Large intestine (tissue), 3 donors: ENCODE measurements at regions not wholly inside any gene's neighbourhood (a gene's known extent, or its start where the extent isn't known, plus 50 kb on each side); places are given as distances from the start of the nearest gene placed in this dataset.
"Not testable (repeated sequence)": the region's sequence is repeated elsewhere in the genome, so short reads cannot be mapped to it uniquely, and the experiment has no call there.

Source experiments
- DNase-seq, 2 donors: peaks; one replicate each; pipeline versions ENCODE4 v3.0.0 to v3.0.0-alpha.2; 2013
- H3K27ac ChIP-seq: one replicate; pipeline ENCODE4 v1.5.1; 2013; ENCODE audit warnings: low read length
- H3K27me3 ChIP-seq: 2 replicates; pipeline ENCODE4 v1.6.1; 2013; ENCODE audit warnings: low read length; ENCODE audit not compliant: control insufficient read depth, insufficient read depth
- H3K36me3 ChIP-seq: 2 replicates; pipeline ENCODE4 v1.6.1; 2013; ENCODE audit warnings: low read length; ENCODE audit not compliant: control insufficient read depth, insufficient read depth
- H3K4me1 ChIP-seq: one replicate; pipeline ENCODE4 v1.6.1; 2013; ENCODE audit warnings: low read length; ENCODE audit not compliant: control insufficient read depth, insufficient read depth
- H3K4me3 ChIP-seq: one replicate; pipeline ENCODE4 v1.5.1; 2013; ENCODE audit warnings: low read length
- H3K9me3 ChIP-seq: one replicate; pipeline ENCODE4 v1.6.1; 2013; ENCODE audit warnings: mild to moderate bottlenecking, low read depth, low read length, moderate library complexity; ENCODE audit not compliant: control insufficient read depth
- WGBS: methylation state at CpG from one replicate; pipeline ENCODE4 v1.1.5; 2013; ENCODE audit warnings: low lambda C conversion rate; ENCODE audit not compliant: insufficient coverage; 5-methylcytosine and 5-hydroxymethylcytosine counted together

- not testable (repeated sequence) for H3K4me1 ChIP-seq, H3K4me3 ChIP-seq, H3K27ac ChIP-seq, H3K9me3 ChIP-seq, DNase-seq, H3K27me3 ChIP-seq, H3K36me3 ChIP-seq
- no CpG with 5 or more reads among the region's 31 CpGs for WGBS
These were observed 203.4 kb downstream of the SOX4 start for GRCh38 chr6:21796979-21797378.

DNA sequence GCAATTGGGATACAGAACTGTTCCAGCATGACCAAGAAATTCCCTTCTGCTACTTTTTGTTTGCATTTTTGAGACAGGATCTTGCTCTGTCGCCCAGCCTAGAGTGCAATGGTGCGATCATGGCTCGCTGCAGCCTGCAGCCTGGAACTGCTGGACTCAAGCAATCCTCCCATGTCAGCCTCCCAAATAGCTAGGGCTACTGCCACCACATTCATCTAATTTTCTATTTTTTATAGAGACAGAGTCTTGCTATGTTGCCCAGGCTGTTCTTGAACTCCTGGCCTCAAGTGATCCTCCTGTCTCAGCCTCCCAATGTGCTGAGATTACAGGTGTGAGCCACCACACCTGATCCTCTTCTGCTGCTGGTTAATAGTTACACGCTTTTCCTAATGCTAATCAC lies 204.9 kb downstream of the SOX4 start:
- Histone ChIP-seq H3K27me3 (no peaks in the 10 kb centered on the region), H3K4me1 (no peaks in the 10 kb centered on the region), H3K36me3 (no peaks in the 10 kb centered on the region), H3K4me3 (no peak overlapping the region), H3K27ac (no peak overlapping the region), H3K9me3 (peaks cover 3% of the 10 kb centered on the region)
- DNase-seq, result no peak
- WGBS, result 100% methylated on average over 1 of the region's 4 CpGs

DNA sequence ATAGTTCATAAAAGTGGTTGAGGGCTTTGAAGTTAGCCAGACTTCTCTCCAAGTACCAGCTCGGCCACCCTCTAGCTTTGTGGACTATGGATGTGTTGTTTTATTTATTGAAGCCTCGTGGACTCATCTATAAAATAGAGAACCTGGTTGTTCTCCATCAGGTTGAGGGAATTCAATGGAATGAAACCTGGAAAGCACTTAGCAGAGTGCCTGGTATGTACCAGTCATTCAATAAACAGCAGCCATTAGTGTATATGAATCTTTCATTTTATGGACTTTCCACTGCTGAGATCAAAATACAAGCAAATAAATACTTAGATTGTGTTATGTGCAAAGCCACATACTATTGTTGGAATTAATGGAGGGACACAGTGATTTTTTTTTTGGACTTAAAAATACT lies 206.8 kb downstream of the SOX4 start:
- WGBS, result no CpG with 5 or more reads among the region's 2 CpGs

DNA sequence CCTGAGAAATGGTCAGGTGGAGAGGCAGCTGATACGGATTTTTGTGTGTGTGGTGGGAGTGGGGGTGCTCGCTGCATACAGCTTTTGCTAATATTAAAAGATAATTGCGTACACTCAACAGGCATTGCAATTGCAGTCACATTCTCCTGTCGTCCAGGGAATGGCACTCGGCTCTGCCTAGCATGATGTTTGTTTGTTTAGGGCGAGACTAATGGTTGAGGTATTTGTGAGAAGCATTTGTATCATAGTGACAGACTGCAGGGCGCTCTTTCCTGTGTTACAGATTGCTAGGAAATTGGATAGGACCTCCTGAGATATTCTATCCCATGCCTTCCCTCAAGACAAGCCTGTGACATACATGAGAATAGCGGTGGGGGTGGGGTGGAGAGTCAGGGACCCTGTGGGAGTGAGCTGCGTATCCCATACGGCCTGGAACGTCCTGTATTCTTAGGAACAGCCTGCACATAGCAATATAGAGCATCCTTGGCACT lies 207.4 kb downstream of the SOX4 start:
- no peak overlapping the region for H3K4me3 ChIP-seq
- DNase-seq, result no peak
- H3K27me3 ChIP-seq, result no peaks in the 10 kb centered on the region
- no peaks in the 10 kb centered on the region for H3K4me1 ChIP-seq
- WGBS, result no CpG with 5 or more reads among the region's 11 CpGs
- no peak overlapping the region for H3K27ac ChIP-seq
- no peaks in the 10 kb centered on the region for H3K36me3 ChIP-seq
- peaks cover 3% of the 10 kb centered on the region for H3K9me3 ChIP-seq

More for the DNA sequence above, 206.8 kb downstream of the SOX4 start:
- H3K36me3 ChIP-seq, result no peaks in the 10 kb centered on the region
- H3K4me3 ChIP-seq, result no peak overlapping the region
- no peak for DNase-seq
- no peak overlapping the region for H3K27ac ChIP-seq
- peaks cover 3% of the 10 kb centered on the region for H3K9me3 ChIP-seq
- no peaks in the 10 kb centered on the region for H3K4me1 ChIP-seq
- no peaks in the 10 kb centered on the region for H3K27me3 ChIP-seq

GRCh38 chr6:21801446-21802174 lies 208.1 kb downstream of the SOX4 start:
- Histone ChIP-seq H3K27me3 (no peaks in the 10 kb centered on the region), H3K27ac (no peak overlapping the region), H3K4me1 (no peaks in the 10 kb centered on the region), H3K4me3 (no peak overlapping the region), H3K9me3 (peaks cover 3% of the 10 kb centered on the region), H3K36me3 (no peaks in the 10 kb centered on the region)
- no peak for DNase-seq
- 83% methylated on average over 1 of the region's 1 CpG for WGBS

- WGBS, result 40% methylated on average over 1 of the region's 2 CpGs
- Histone ChIP-seq H3K4me1 (no peaks in the 10 kb centered on the region), H3K9me3 (peaks cover 3% of the 10 kb centered on the region), H3K36me3 (no peaks in the 10 kb centered on the region), H3K27ac (no peak overlapping the region), H3K4me3 (no peak overlapping the region), H3K27me3 (no peaks in the 10 kb centered on the region)
- no peak for DNase-seq
These were observed 208.7 kb downstream of the SOX4 start for GRCh38 chr6:21802175-21802822.

- H3K4me1 ChIP-seq, result peaks cover 19% of the 10 kb centered on the region
- WGBS, result 100% methylated on average over 3 of the region's 8 CpGs
- no peaks in the 10 kb centered on the region for H3K9me3 ChIP-seq
These were observed 211.5 kb downstream of the SOX4 start for GRCh38 chr6:21804941-21805610.

GRCh38 chr6:21807299-21808044 lies 213.9 kb downstream of the SOX4 start:
- H3K4me3 ChIP-seq, result no peak overlapping the region
- H3K4me1 ChIP-seq, result peaks cover 26% of the 10 kb centered on the region
- H3K27ac ChIP-seq, result no peak overlapping the region
- H3K27me3 ChIP-seq, result no peaks in the 10 kb centered on the region
- 100% methylated on average over 1 of the region's 2 CpGs for WGBS
- H3K36me3 ChIP-seq, result no peaks in the 10 kb centered on the region
- DNase-seq, result no peak
- no peaks in the 10 kb centered on the region for H3K9me3 ChIP-seq

More at GRCh38 chr6:21804941-21805610, 211.5 kb downstream of the SOX4 start:
- H3K4me3 ChIP-seq, result no peak overlapping the region
- DNase-seq, result no peak
- no peaks in the 10 kb centered on the region for H3K27me3 ChIP-seq
- no peak overlapping the region for H3K27ac ChIP-seq
- H3K36me3 ChIP-seq, result no peaks in the 10 kb centered on the region

- peak in 1 of 2 donors; percentile 28 for DNase-seq
- H3K4me1 ChIP-seq, result peaks cover 26% of the 10 kb centered on the region
- no peaks in the 10 kb centered on the region for H3K36me3 ChIP-seq
- WGBS, result no CpG with 5 or more reads among the region's 7 CpGs
- H3K27ac ChIP-seq, result peak overlapping the region; percentile 76
- no peaks in the 10 kb centered on the region for H3K9me3 ChIP-seq
- H3K4me3 ChIP-seq, result no peak overlapping the region
- no peaks in the 10 kb centered on the region for H3K27me3 ChIP-seq
These were observed 214.5 kb downstream of the SOX4 start for GRCh38 chr6:21808045-21808470.
